HK-2 (cell line): ENCODE measurements at regions not wholly inside any gene's neighbourhood (a gene's known extent, or its start where the extent isn't known, plus 50 kb on each side); places are given as distances from the start of the nearest gene placed in this dataset.

Source experiments
- DNase-seq: peaks from one replicate; pipeline ENCODE4 v3.0.0-alpha.2; 2018; ENCODE audit not compliant: unreplicated experiment

GRCh38 chr7:41295455-41295815, 407.5 kb downstream of the INHBA start:
- DNase-seq = no peak

GRCh38 chr7:41294556-41295454, 408.1 kb downstream of the INHBA start:
- no peak for DNase-seq

GRCh38 chr7:41292487-41292886, 410.4 kb downstream of the INHBA start:
- DNase-seq = no peak

- no peak for DNase-seq
These were observed 415.1 kb downstream of the INHBA start for GRCh38 chr7:41287559-41288335.

- DNase-seq = no peak
These were observed 422.4 kb downstream of the INHBA start for GRCh38 chr7:41280491-41280890.

GRCh38 chr7:41277561-41277960, 425.3 kb downstream of the INHBA start:
- DNase-seq = no peak

- no peak for DNase-seq
These were observed 427.6 kb downstream of the INHBA start for GRCh38 chr7:41275255-41275654.

- DNase-seq = no peak
These were observed 428.7 kb downstream of the INHBA start for GRCh38 chr7:41274179-41274578.

- DNase-seq = no peak
These were observed 430.2 kb downstream of the INHBA start for GRCh38 chr7:41272664-41273063.

- DNase-seq = no peak
These were observed 434.0 kb downstream of the INHBA start for GRCh38 chr7:41268878-41269277.

GRCh38 chr7:41261080-41261479, 441.8 kb downstream of the INHBA start:
- no peak for DNase-seq

- no peak for DNase-seq
These were observed 445.2 kb downstream of the INHBA start for GRCh38 chr7:41257660-41258059.

GRCh38 chr7:41256186-41256945, 446.5 kb downstream of the INHBA start:
- no peak for DNase-seq

GRCh38 chr7:41255716-41256115, 447.2 kb downstream of the INHBA start:
- DNase-seq = no peak

- DNase-seq = no peak
These were observed 447.8 kb downstream of the INHBA start for GRCh38 chr7:41255113-41255512.

GRCh38 chr7:41252957-41253356, 449.9 kb downstream of the INHBA start:
- no peak for DNase-seq

- no peak for DNase-seq
These were observed 450.3 kb downstream of the INHBA start for GRCh38 chr7:41252551-41252950.

- DNase-seq = no peak
These were observed 455.6 kb downstream of the INHBA start for GRCh38 chr7:41247143-41247865.

- no peak for DNase-seq
These were observed 457.0 kb downstream of the INHBA start for GRCh38 chr7:41245916-41246315.

GRCh38 chr7:41244246-41244645, 458.6 kb downstream of the INHBA start:
- DNase-seq = no peak

GRCh38 chr7:41241641-41242040, 461.2 kb downstream of the INHBA start:
- DNase-seq = no peak

GRCh38 chr7:41239596-41239995, 463.3 kb downstream of the INHBA start:
- DNase-seq = no peak
